SK-N-SH (cell line): ENCODE measurements at regions not wholly inside any gene's neighbourhood (a gene's known extent, or its start where the extent isn't known, plus 50 kb on each side); places are given as distances from the start of the nearest gene placed in this dataset.
A peak's percentile ranks its signal among the peaks of the same experiment; 100 is the strongest.

Experiments
- CTCF ChIA-PET: fragments of 300-600, 350-600 bp; formaldehyde crosslinking; extraction: SDS; loops from one replicate; lab custom pipeline; 2021; lab: Yijun Ruan, JAX
- POLR2A ChIA-PET: fragments of 350-600 bp; sonication (Branson Sonifier 250); formaldehyde crosslinking; extraction: SDS; loops from one replicate; lab custom pipeline; 2020; ENCODE audit warnings: antibody characterized with exemption, inconsistent platforms; lab: Yijun Ruan, JAX
- DNase-seq: peaks from one replicate; pipeline ENCODE4 v3.0.0; 2012
- H2AFZ ChIP-seq: fragments of 200-600 bp; sonication (generic); 2 replicates; pipeline ENCODE4 v1.8.1; 2016; ENCODE audit warnings: antibody characterized with exemption, mild to moderate bottlenecking, low read depth
- H3F3A ChIP-seq: fragments of 200-600 bp; sonication (generic); replicated peaks from 2 replicates; pipeline ENCODE3; 2016; ENCODE audit warnings: antibody characterized with exemption, mild to moderate bottlenecking; ENCODE audit not compliant: insufficient read depth
- H3K27ac ChIP-seq, 2 experiments: fragments of 200-500 bp in 1 of 2; fragments of 200-600 bp in 1 of 2; sonication (Bioruptor generic) in 1 of 2; sonication (generic), shearing (Covaris generic) in 1 of 2; 2 replicates each; pipeline versions ENCODE4 v1.5.1 to v1.6.1; 2014 to 2016; ENCODE audit warnings: low read depth in 2 of 2, inconsistent platforms in 1 of 2, low read length in 1 of 2, mild to moderate bottlenecking in 1 of 2, mixed read lengths in 1 of 2
- H3K27me3 ChIP-seq: fragments of 200-600 bp; sonication (generic), shearing (Covaris generic); 2 replicates; pipeline ENCODE4 v1.6.1; 2016; ENCODE audit warnings: mixed run types; ENCODE audit not compliant: insufficient read depth
- H3K36me3 ChIP-seq, 2 experiments: fragments of 200-500 bp in 1 of 2; fragments of 200-600 bp in 1 of 2; sonication (Bioruptor generic) in 1 of 2; sonication (generic) in 1 of 2; replicated peaks in 1 of 2; 2 replicates each; pipeline versions ENCODE3 to v1.5.1; 2014 to 2016; ENCODE audit warnings: low read length in 1 of 2, mild to moderate bottlenecking in 1 of 2; ENCODE audit not compliant: insufficient read depth in 2 of 2, control insufficient read depth in 1 of 2
- H3K4me1 ChIP-seq, 2 experiments: fragments of 200-500 bp in 1 of 2; fragments of 200-600 bp in 1 of 2; sonication (Bioruptor generic) in 1 of 2; sonication (generic), shearing (Covaris generic) in 1 of 2; 2 replicates each; pipeline versions ENCODE4 v1.5.1 to v1.6.1; 2014 to 2016; ENCODE audit warnings: low read depth in 1 of 2, low read length in 1 of 2, mixed run types in 1 of 2; ENCODE audit not compliant: insufficient read depth in 2 of 2, control insufficient read depth in 1 of 2
- H3K4me2 ChIP-seq: fragments of 200-600 bp; sonication (generic), shearing (Covaris generic); 2 replicates; pipeline ENCODE4 v1.6.1; 2017; ENCODE audit warnings: mixed run types
- H3K4me3 ChIP-seq, 2 experiments: fragments of 200-500 bp in 1 of 2; fragments of 200-600 bp in 1 of 2; sonication (Bioruptor generic) in 1 of 2; sonication (generic), shearing (Covaris generic) in 1 of 2; 2 replicates each; pipeline versions ENCODE4 v1.5.1 to v1.8.1; 2014 to 2016; ENCODE audit warnings: low read depth in 2 of 2, inconsistent platforms in 1 of 2, low read length in 1 of 2, mild to moderate bottlenecking in 1 of 2, mixed read lengths in 1 of 2, moderate library complexity in 1 of 2
- H3K79me2 ChIP-seq: fragments of 200-600 bp; sonication (generic); 2 replicates; pipeline ENCODE4 v1.8.1; 2017; ENCODE audit warnings: mild to moderate bottlenecking; ENCODE audit not compliant: insufficient read depth
- H3K9ac ChIP-seq: fragments of 200-600 bp; sonication (generic); 2 replicates; pipeline ENCODE4 v1.6.1; 2017; ENCODE audit warnings: mixed run types
- H3K9me2 ChIP-seq: fragments of 200-600 bp; sonication (generic); 2 replicates; pipeline ENCODE4 v1.6.1; 2017; ENCODE audit warnings: mixed run types
- H3K9me3 ChIP-seq: fragments of 200-600 bp; sonication (generic); 2 replicates; pipeline ENCODE4 v1.6.1; 2017; ENCODE audit warnings: mixed run types, mild to moderate bottlenecking, moderate library complexity
- H4K20me1 ChIP-seq: fragments of 200-600 bp; sonication (generic); 2 replicates; pipeline ENCODE4 v1.6.1; 2017; ENCODE audit warnings: mild to moderate bottlenecking, mixed run types; ENCODE audit not compliant: insufficient read depth
- CHD2 ChIP-seq: fragments of 150-350 bp; IDR thresholded peaks from 2 replicates; pipeline ENCODE4 v1.6.1; 2018; ENCODE audit warnings: low read length; ENCODE audit not compliant: partially characterized antibody
- ELF1 ChIP-seq: IDR thresholded peaks from 2 replicates; pipeline ENCODE4 v1.4.0; 2012
- EZH2phosphoT487 ChIP-seq: fragments of 200-600 bp; sonication (generic); IDR thresholded peaks from 2 replicates; pipeline ENCODE4 v1.6.1; 2017; ENCODE audit warnings: low read depth, mixed run types, mild to moderate bottlenecking, antibody characterized with exemption, moderate library complexity, borderline replicate concordance
- FOSL2 ChIP-seq: IDR thresholded peaks from 2 replicates; pipeline ENCODE4 v1.4.0; 2012; ENCODE audit warnings: low read depth, mild to moderate bottlenecking, moderate library complexity, borderline replicate concordance
- FOXJ3 ChIP-seq: sonication (generic); formaldehyde crosslinking; IDR thresholded peaks from 2 replicates; pipeline ENCODE4 v1.5.1; 2020; ENCODE audit warnings: mild to moderate bottlenecking, missing genetic modification reagents
- FOXM1 ChIP-seq: IDR thresholded peaks from 2 replicates; pipeline ENCODE4 v1.4.0; 2012; ENCODE audit warnings: low read depth, mild to moderate bottlenecking
- GABPA ChIP-seq: IDR thresholded peaks from 2 replicates; pipeline ENCODE4 v1.4.0; 2012; ENCODE audit warnings: low read depth, mild to moderate bottlenecking
- NFIC ChIP-seq: IDR thresholded peaks from 2 replicates; pipeline ENCODE4 v1.4.0; 2012; ENCODE audit warnings: borderline replicate concordance
- NRF1 ChIP-seq: IDR thresholded peaks from 2 replicates; pipeline ENCODE4 v1.6.1; 2012; ENCODE audit warnings: low read depth, mild to moderate bottlenecking, low read length
- RAD21 ChIP-seq: IDR thresholded peaks from 2 replicates; pipeline ENCODE4 v1.6.1; 2012; ENCODE audit warnings: mild to moderate bottlenecking, low read length
- RFX5 ChIP-seq: IDR thresholded peaks from 2 replicates; pipeline ENCODE4 v1.6.1; 2012; ENCODE audit warnings: mild to moderate bottlenecking, improper control_type of control experiment, low read length
- RXRA ChIP-seq: IDR thresholded peaks from 2 replicates; pipeline ENCODE4 v1.4.0; 2012; ENCODE audit warnings: low read depth, mild to moderate bottlenecking, borderline replicate concordance
- SIN3A ChIP-seq: IDR thresholded peaks from 2 replicates; pipeline ENCODE4 v1.6.1; 2012; ENCODE audit warnings: low read depth, mild to moderate bottlenecking, low read length, moderate library complexity, borderline replicate concordance
- SMC3 ChIP-seq: IDR thresholded peaks from 2 replicates; pipeline ENCODE4 v1.6.1; 2012; ENCODE audit warnings: low read depth, low read length, improper control_type of control experiment
- TAF1 ChIP-seq: IDR thresholded peaks from 2 replicates; pipeline ENCODE4 v1.6.1; 2012; ENCODE audit warnings: low read depth, mild to moderate bottlenecking, low read length, moderate library complexity, borderline replicate concordance
- TEAD4 ChIP-seq: IDR thresholded peaks from 2 replicates; pipeline ENCODE4 v1.4.0; 2012; ENCODE audit warnings: mild to moderate bottlenecking, borderline replicate concordance; ENCODE audit not compliant: insufficient read depth
- WGBS: methylation state at CpG from one replicate; pipeline ENCODE4 v1.1.6; 2017; ENCODE audit warnings: low lambda C conversion rate; 5-methylcytosine and 5-hydroxymethylcytosine counted together
- TF ChIP-seq, protein P1 (sequence below): IDR thresholded peaks from 2 replicates; pipeline ENCODE4 v1.4.0; 2012; ENCODE audit warnings: low read depth, borderline replicate concordance
- TF ChIP-seq, protein P2 (sequence below): fragments of 200-600 bp; sonication (generic); IDR thresholded peaks from 2 replicates; pipeline ENCODE4 v1.6.1; 2017; ENCODE audit warnings: antibody characterized with exemption, mild to moderate bottlenecking, moderate library complexity
- TF ChIP-seq, protein P3 (sequence below): IDR thresholded peaks from 2 replicates; pipeline ENCODE4 v1.4.0; 2012; ENCODE audit warnings: low read depth

DNA sequence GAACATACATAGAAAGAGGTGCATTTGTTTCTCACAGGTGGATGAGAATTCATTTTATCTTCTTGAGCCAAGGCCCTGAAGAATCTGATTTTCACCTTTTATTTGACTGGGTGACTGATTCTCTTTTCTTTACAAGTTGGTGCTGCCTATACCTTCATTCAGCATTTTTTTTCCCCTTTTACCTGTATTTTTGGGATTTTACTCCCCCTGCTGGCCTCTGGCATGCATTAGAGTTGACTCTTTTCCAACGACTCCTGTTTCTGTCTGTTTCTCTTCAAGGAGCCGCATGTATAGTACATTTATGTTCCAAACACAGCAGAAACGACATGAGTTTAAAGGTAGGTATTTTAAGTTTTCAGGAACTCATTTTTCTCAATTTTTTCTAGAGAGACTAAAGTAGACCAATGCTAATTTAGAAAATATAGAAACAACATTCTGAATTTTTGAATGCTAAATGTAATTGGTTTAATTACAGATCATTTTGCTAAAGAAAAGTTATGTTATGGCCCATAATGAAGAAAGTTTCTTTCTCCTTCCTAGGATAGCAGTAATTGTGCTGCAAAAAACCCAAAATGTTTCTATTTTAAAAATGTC is 149.8 kb upstream of the HDAC9 start:
- ChIA-PET CTCF (interaction anchor here (0.6 to 14.8 kb wide), 41 partner anchors 9 to 1355 kb away, joined by 3 to 495 read pairs (median 4); no protein-coding TSS in a partner anchor), POLR2A (no interaction called here)
- no peaks in the 10 kb centered on the region for H4K20me1 ChIP-seq
- H3K4me3 ChIP-seq, result no peak overlapping the region; a peak in 1 of 4 replicates
- H3K9me3 ChIP-seq, result peaks cover 9% of the 10 kb centered on the region
- no peaks in the 10 kb centered on the region for H3F3A ChIP-seq
- no peak overlapping the region for H3K9ac ChIP-seq
- H3K79me2 ChIP-seq, result no peaks in the 10 kb centered on the region
- 8% methylated on average over 3 of the region's 3 CpGs for WGBS
- TF ChIP-seq ELF1 (no peak), FOSL2 (no peak), RFX5 (0 out of 2 replicates have a peak, but pooled peaks have one; percentile 37), RXRA (no peak), NRF1 (no peak), SMC3 (peak; percentile 94), SIN3A (no peak), RAD21 (peak; percentile 95), GABPA (no peak), EZH2phosphoT487 (no peak), NFIC (peak; percentile 41; the same call in 1 of the 2 replicates), FOXM1 (no peak)
- TF ChIP-seq, protein P1, sequence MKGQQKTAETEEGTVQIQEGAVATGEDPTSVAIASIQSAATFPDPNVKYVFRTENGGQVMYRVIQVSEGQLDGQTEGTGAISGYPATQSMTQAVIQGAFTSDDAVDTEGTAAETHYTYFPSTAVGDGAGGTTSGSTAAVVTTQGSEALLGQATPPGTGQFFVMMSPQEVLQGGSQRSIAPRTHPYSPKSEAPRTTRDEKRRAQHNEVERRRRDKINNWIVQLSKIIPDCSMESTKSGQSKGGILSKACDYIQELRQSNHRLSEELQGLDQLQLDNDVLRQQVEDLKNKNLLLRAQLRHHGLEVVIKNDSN, result no peak
- TF ChIP-seq, protein P2, sequence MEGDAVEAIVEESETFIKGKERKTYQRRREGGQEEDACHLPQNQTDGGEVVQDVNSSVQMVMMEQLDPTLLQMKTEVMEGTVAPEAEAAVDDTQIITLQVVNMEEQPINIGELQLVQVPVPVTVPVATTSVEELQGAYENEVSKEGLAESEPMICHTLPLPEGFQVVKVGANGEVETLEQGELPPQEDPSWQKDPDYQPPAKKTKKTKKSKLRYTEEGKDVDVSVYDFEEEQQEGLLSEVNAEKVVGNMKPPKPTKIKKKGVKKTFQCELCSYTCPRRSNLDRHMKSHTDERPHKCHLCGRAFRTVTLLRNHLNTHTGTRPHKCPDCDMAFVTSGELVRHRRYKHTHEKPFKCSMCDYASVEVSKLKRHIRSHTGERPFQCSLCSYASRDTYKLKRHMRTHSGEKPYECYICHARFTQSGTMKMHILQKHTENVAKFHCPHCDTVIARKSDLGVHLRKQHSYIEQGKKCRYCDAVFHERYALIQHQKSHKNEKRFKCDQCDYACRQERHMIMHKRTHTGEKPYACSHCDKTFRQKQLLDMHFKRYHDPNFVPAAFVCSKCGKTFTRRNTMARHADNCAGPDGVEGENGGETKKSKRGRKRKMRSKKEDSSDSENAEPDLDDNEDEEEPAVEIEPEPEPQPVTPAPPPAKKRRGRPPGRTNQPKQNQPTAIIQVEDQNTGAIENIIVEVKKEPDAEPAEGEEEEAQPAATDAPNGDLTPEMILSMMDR, result peak; percentile 99
- no peaks in the 10 kb centered on the region; the same call in 1 of the 2 replicates for H3K27me3 ChIP-seq
- H3K4me2 ChIP-seq, result no peak overlapping the region
- no peak overlapping the region for H3K27ac ChIP-seq
- no peak overlapping the region for H2AFZ ChIP-seq
- peak; percentile 21 for DNase-seq
- no peaks in the 10 kb centered on the region for H3K9me2 ChIP-seq
- H3K36me3 ChIP-seq, result peaks cover 0 to 3% of the 10 kb centered on the region in 2 experiments
- no peaks in the 10 kb centered on the region; a peak in 1 of 4 replicates for H3K4me1 ChIP-seq

DNA sequence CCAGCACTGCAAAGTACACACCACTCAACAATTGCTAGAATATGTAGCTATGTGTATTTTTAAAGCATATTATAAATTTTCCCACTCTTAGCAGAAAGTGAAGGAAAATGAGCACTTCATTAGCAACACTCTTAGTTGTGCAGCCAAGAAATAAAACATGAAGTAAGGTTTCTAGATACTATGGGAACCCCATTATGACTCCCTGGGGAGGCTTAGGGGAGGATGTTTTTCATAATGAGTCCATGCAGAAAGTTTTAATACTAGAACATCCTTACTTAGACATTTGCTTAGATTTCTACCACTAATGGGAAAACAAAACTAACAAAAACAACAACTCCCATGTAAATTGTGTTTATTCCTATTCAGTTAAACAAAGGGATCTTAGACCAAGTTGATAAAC is 148.4 kb upstream of the HDAC9 start:
- CTCF ChIA-PET, result interaction anchor here (1.2 to 14.8 kb wide), 10 partner anchors 10 to 641 kb away, joined by 3 to 495 read pairs (median 6); no protein-coding TSS in a partner anchor
- H2AFZ ChIP-seq, result no peak overlapping the region
- H3K4me1 ChIP-seq, result no peaks in the 10 kb centered on the region; a peak in 1 of 4 replicates
- H3K9ac ChIP-seq, result no peak overlapping the region
- H3K4me3 ChIP-seq, result no peak overlapping the region
- TF ChIP-seq, protein P2, result no peak
- TF ChIP-seq ELF1 (no peak), RXRA (no peak), CHD2 (no peak), TEAD4 (no peak), FOXM1 (no peak), FOXJ3 (CRISPR knock-in tag) (no peak), TAF1 (no peak)
- TF ChIP-seq, protein P1, result no peak
- TF ChIP-seq, protein P3, sequence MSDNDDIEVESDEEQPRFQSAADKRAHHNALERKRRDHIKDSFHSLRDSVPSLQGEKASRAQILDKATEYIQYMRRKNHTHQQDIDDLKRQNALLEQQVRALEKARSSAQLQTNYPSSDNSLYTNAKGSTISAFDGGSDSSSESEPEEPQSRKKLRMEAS, result no peak
- H3K27me3 ChIP-seq, result no peaks in the 10 kb centered on the region; the same call in 1 of the 2 replicates
- no peaks in the 10 kb centered on the region for H3K9me3 ChIP-seq
- no peaks in the 10 kb centered on the region for H3K79me2 ChIP-seq
- no peaks in the 10 kb centered on the region for H4K20me1 ChIP-seq
- POLR2A ChIA-PET, result no interaction called here
- DNase-seq, result no peak
- no peaks in the 10 kb centered on the region for H3K36me3 ChIP-seq
- no peak overlapping the region for H3K4me2 ChIP-seq
- no peaks in the 10 kb centered on the region for H3F3A ChIP-seq
- no peaks in the 10 kb centered on the region for H3K9me2 ChIP-seq
- H3K27ac ChIP-seq, result no peak overlapping the region
